SK-N-SH treated with all-trans-retinoic acid at 6 μM for 48 hours (cell line): ENCODE measurements at regions not wholly inside any gene's neighbourhood (a gene's known extent, or its start where the extent isn't known, plus 50 kb on each side); places are given as distances from the start of the nearest gene placed in this dataset.

ENCODE experiments used
- ATAC-seq: fragments of 200-7000 bp; cut with Tn5 transposase; 3 replicates; pipeline ENCODE4 v1.9.1; 2020; ENCODE audit warnings: mild to moderate bottlenecking, moderate library complexity
- ARNTL ChIP-seq: fragments of 450-650 bp; formaldehyde crosslinking; IDR thresholded peaks from 2 replicates; pipeline ENCODE4 v1.5.0; 2020; ENCODE audit warnings: low read depth, mild to moderate bottlenecking, moderate library complexity, borderline replicate concordance
- BACH2 ChIP-seq: fragments of 250-450 bp; sonication (Bioruptor Pico); IDR thresholded peaks from 2 replicates; pipeline ENCODE4 v1.9.0; 2021; ENCODE audit warnings: mild to moderate bottlenecking, borderline replicate concordance
- CREB5 ChIP-seq: fragments of 250-450 bp; sonication (Bioruptor Pico); IDR thresholded peaks from 2 replicates; pipeline ENCODE4 v1.5.1; 2020; ENCODE audit warnings: low read depth, mild to moderate bottlenecking, moderate library complexity
- CSDC2 ChIP-seq: fragments of 250-450 bp; sonication (Bioruptor Pico); IDR thresholded peaks from 2 replicates; pipeline ENCODE4 v1.5.0; 2020; ENCODE audit warnings: mild to moderate bottlenecking, moderate library complexity
- CSRNP3 ChIP-seq: fragments of 250-450 bp; sonication (Bioruptor Pico); IDR thresholded peaks from 2 replicates; pipeline ENCODE4 v1.5.1; 2021; ENCODE audit warnings: mild to moderate bottlenecking, moderate library complexity
- ESRRG ChIP-seq: fragments of 250-450 bp; sonication (Bioruptor Pico); IDR thresholded peaks from 2 replicates; pipeline ENCODE4 v1.6.1; 2021; ENCODE audit warnings: mild to moderate bottlenecking
- GLIS3 ChIP-seq: fragments of 250-450 bp; sonication (Bioruptor Pico); IDR thresholded peaks from 2 replicates; pipeline ENCODE4 v1.5.0; 2020; ENCODE audit warnings: mild to moderate bottlenecking, moderate library complexity
- ISL1 ChIP-seq: fragments of 250-450 bp; sonication (Bioruptor Pico); IDR thresholded peaks from 2 replicates; pipeline ENCODE4 v2.1.2; 2022; ENCODE audit warnings: mild to moderate bottlenecking, moderate library complexity
- OSR1 ChIP-seq: fragments of 250-450 bp; sonication (Bioruptor Pico); IDR thresholded peaks from 2 replicates; pipeline ENCODE4 v1.8.0; 2022; ENCODE audit warnings: moderate library complexity, mild to moderate bottlenecking, inconsistent platforms
- PATZ1 ChIP-seq: fragments of 250-450 bp; sonication (Bioruptor Pico); IDR thresholded peaks from 2 replicates; pipeline ENCODE4 v1.8.0; 2020; ENCODE audit warnings: mild to moderate bottlenecking, moderate library complexity, borderline replicate concordance
- POU6F1 ChIP-seq: fragments of 250-450 bp; sonication (Bioruptor Pico); IDR thresholded peaks from 2 replicates; pipeline ENCODE4 v1.8.0; 2021; ENCODE audit warnings: low read depth, mild to moderate bottlenecking, moderate library complexity, borderline replicate concordance
- PPARA ChIP-seq: fragments of 250-450 bp; sonication (Bioruptor Pico); IDR thresholded peaks from 2 replicates; pipeline ENCODE4 v1.5.0; 2020; ENCODE audit warnings: mild to moderate bottlenecking, borderline replicate concordance
- RARB ChIP-seq: fragments of 250-450 bp; sonication (Bioruptor Pico); IDR thresholded peaks from 2 replicates; pipeline ENCODE4 v1.8.0; 2021; ENCODE audit warnings: mild to moderate bottlenecking, moderate library complexity
- SNAI2 ChIP-seq: fragments of 250-450 bp; sonication (Bioruptor Pico); IDR thresholded peaks from 2 replicates; pipeline ENCODE4 v1.5.0; 2020; ENCODE audit warnings: mild to moderate bottlenecking, moderate library complexity
- TCF4 ChIP-seq: fragments of 250-450 bp; sonication (Bioruptor Pico); IDR thresholded peaks from 2 replicates; pipeline ENCODE4 v1.8.0; 2021; ENCODE audit warnings: mild to moderate bottlenecking, moderate library complexity, borderline replicate concordance
- TOX ChIP-seq: fragments of 250-450 bp; sonication (Bioruptor Pico); IDR thresholded peaks from 2 replicates; pipeline ENCODE4 v1.8.0; 2021; ENCODE audit warnings: mild to moderate bottlenecking, moderate library complexity, borderline replicate concordance
- TSHZ2 ChIP-seq: fragments of 250-450 bp; sonication (Bioruptor Pico); IDR thresholded peaks from 2 replicates; pipeline ENCODE4 v1.5.0; 2020; ENCODE audit warnings: mild to moderate bottlenecking, moderate library complexity
- ZC3H10 ChIP-seq: fragments of 250-450 bp; sonication (Bioruptor Pico); IDR thresholded peaks from 2 replicates; pipeline ENCODE4 v1.5.1; 2021; ENCODE audit warnings: mild to moderate bottlenecking, moderate library complexity
- ZFP30 ChIP-seq: fragments of 450-650 bp; formaldehyde crosslinking; IDR thresholded peaks from 2 replicates; pipeline ENCODE4 v1.5.0; 2022; ENCODE audit warnings: mild to moderate bottlenecking, moderate library complexity
- ZNF565 ChIP-seq: fragments of 450-650 bp; formaldehyde crosslinking; conservative IDR thresholded peaks from 2 replicates; pipeline ENCODE4 v1.5.0; 2020; ENCODE audit warnings: low read depth, mild to moderate bottlenecking, moderate library complexity
- ZNF70 ChIP-seq: fragments of 450-650 bp; formaldehyde crosslinking; IDR thresholded peaks from 2 replicates; pipeline ENCODE4 v1.5.0; 2020; ENCODE audit warnings: mild to moderate bottlenecking, moderate library complexity
- ZNF8 ChIP-seq: fragments of 450-650 bp; formaldehyde crosslinking; IDR thresholded peaks from 2 replicates; pipeline ENCODE4 v1.5.0; 2020; ENCODE audit warnings: mild to moderate bottlenecking, moderate library complexity

- no peak for ATAC-seq
- TF ChIP-seq ZNF565 (CRISPR knock-in tag) = no peak
- TF ChIP-seq ZNF70 = no peak
- TF ChIP-seq POU6F1 (CRISPR knock-in tag) = no peak
- TF ChIP-seq TCF4 (CRISPR knock-in tag) = no peak
- TF ChIP-seq SNAI2 (CRISPR knock-in tag) = no peak
- TF ChIP-seq ESRRG (CRISPR knock-in tag) = no peak
- TF ChIP-seq CREB5 = no peak
- no peak for TF ChIP-seq GLIS3 (CRISPR knock-in tag)
- TF ChIP-seq BACH2 = no peak
- TF ChIP-seq ISL1 (CRISPR knock-in tag) = no peak
- TF ChIP-seq ZNF8 = no peak
- TF ChIP-seq TOX = no peak
- no peak for TF ChIP-seq ZC3H10
Observed at GRCh38 chr2:52828112-52828511, 939.5 kb upstream of the CHAC2 start.

- no peak for TF ChIP-seq TSHZ2 (CRISPR knock-in tag)
- TF ChIP-seq ZFP30 = no peak
- TF ChIP-seq ISL1 (CRISPR knock-in tag) = no peak
- TF ChIP-seq ZNF70 = no peak
- no peak for TF ChIP-seq ESRRG (CRISPR knock-in tag)
- no peak for TF ChIP-seq ZNF565 (CRISPR knock-in tag)
- TF ChIP-seq TOX = no peak
- TF ChIP-seq PATZ1 (CRISPR knock-in tag) = no peak
- TF ChIP-seq RARB (CRISPR knock-in tag) = no peak
- no peak for TF ChIP-seq ZC3H10
- no peak for TF ChIP-seq ARNTL (CRISPR knock-in tag)
- no peak for TF ChIP-seq OSR1
- TF ChIP-seq GLIS3 (CRISPR knock-in tag) = no peak
- no peak for TF ChIP-seq BACH2
- TF ChIP-seq PPARA (CRISPR knock-in tag) = no peak
- no peak for TF ChIP-seq CSDC2
- ATAC-seq = no peak
Observed at GRCh38 chr2:52821631-52822030, 946.0 kb upstream of the CHAC2 start.

GRCh38 chr2:52818958-52819357, 948.6 kb upstream of the CHAC2 start:
- no peak for ATAC-seq
- TF ChIP-seq CREB5 (no peak), GLIS3 (CRISPR knock-in tag) (no peak), CSDC2 (no peak), ZNF8 (no peak), TSHZ2 (CRISPR knock-in tag) (no peak), OSR1 (no peak), ESRRG (CRISPR knock-in tag) (no peak), PATZ1 (CRISPR knock-in tag) (no peak), ZFP30 (no peak), ZC3H10 (no peak), ZNF70 (no peak), BACH2 (no peak), CSRNP3 (CRISPR knock-in tag) (no peak), RARB (CRISPR knock-in tag) (no peak), ARNTL (CRISPR knock-in tag) (no peak), ISL1 (CRISPR knock-in tag) (no peak)
